OCI-LY1 (cell line): ENCODE measurements at regions not wholly inside any gene's neighbourhood (a gene's known extent, or its start where the extent isn't known, plus 50 kb on each side); places are given as distances from the start of the nearest gene placed in this dataset.
"Not testable (repeated sequence)": the region's sequence is repeated elsewhere in the genome, so short reads cannot be mapped to it uniquely, and the experiment has no call there.

Experiments used
- H2AFZ ChIP-seq: fragments of 200-600 bp; sonication (generic), shearing (Covaris generic); 2 replicates; pipeline ENCODE4 v1.6.0; 2014; ENCODE audit warnings: antibody characterized with exemption, mild to moderate bottlenecking, low read length
- H3F3A ChIP-seq: fragments of 200-600 bp; sonication (generic), shearing (Covaris generic); 2 replicates; pipeline ENCODE4 v1.6.0; 2014; ENCODE audit warnings: mild to moderate bottlenecking, antibody characterized with exemption, low read length, moderate library complexity; ENCODE audit not compliant: insufficient read depth
- H3K27ac ChIP-seq: fragments of 200-600 bp; sonication (generic); 2 replicates; pipeline ENCODE4 v1.5.1; 2014; ENCODE audit warnings: low read length, mixed run types, mild to moderate bottlenecking, low read depth; ENCODE audit not compliant: poor library complexity, severe bottlenecking
- H3K27me3 ChIP-seq: fragments of 200-600 bp; sonication (generic); 2 replicates; pipeline ENCODE4 v1.6.0; 2014; ENCODE audit warnings: antibody characterized with exemption, mild to moderate bottlenecking, low read length, moderate library complexity; ENCODE audit not compliant: insufficient read depth
- H3K36me3 ChIP-seq: fragments of 200-600 bp; sonication (generic); 2 replicates; pipeline ENCODE4 v1.6.1; 2014; ENCODE audit warnings: mild to moderate bottlenecking, antibody characterized with exemption, low read length, moderate library complexity, mixed read lengths; ENCODE audit not compliant: insufficient read depth
- H3K4me1 ChIP-seq: fragments of 200-600 bp; sonication (generic); 2 replicates; pipeline ENCODE4 v1.5.1; 2014; ENCODE audit warnings: mild to moderate bottlenecking, low read length, moderate library complexity; ENCODE audit not compliant: insufficient read depth, severe bottlenecking
- H3K4me2 ChIP-seq: fragments of 200-600 bp; sonication (generic), shearing (Covaris generic); 2 replicates; pipeline ENCODE4 v1.6.1; 2014; ENCODE audit warnings: low read length
- H3K4me3 ChIP-seq: fragments of 200-600 bp; sonication (generic); 2 replicates; pipeline ENCODE4 v1.5.1; 2014; ENCODE audit warnings: low read length, low read depth, mild to moderate bottlenecking, mixed read lengths; ENCODE audit not compliant: poor library complexity, severe bottlenecking
- H3K79me2 ChIP-seq: fragments of 200-600 bp; shearing (Covaris generic); 2 replicates; pipeline ENCODE4 v1.6.1; 2016; ENCODE audit warnings: mixed run types, low read length, mixed read lengths; ENCODE audit not compliant: insufficient read depth
- H3K9ac ChIP-seq: fragments of 200-600 bp; sonication (generic), shearing (Covaris generic); 2 replicates; pipeline ENCODE4 v1.6.1; 2014; ENCODE audit warnings: mild to moderate bottlenecking, low read length, mixed read lengths
- H3K9me2 ChIP-seq: fragments of 200-600 bp; sonication (generic), shearing (Covaris generic); 2 replicates; pipeline ENCODE4 v1.6.1; 2014; ENCODE audit warnings: low read depth, mild to moderate bottlenecking, low read length, mixed read lengths
- H3K9me3 ChIP-seq: fragments of 200-600 bp; shearing (Covaris generic); 2 replicates; pipeline ENCODE4 v1.6.1; 2014; ENCODE audit warnings: low read length, mixed read lengths
- H4K20me1 ChIP-seq: fragments of 200-600 bp; sonication (generic), shearing (Covaris generic); 2 replicates; pipeline ENCODE4 v1.6.0; 2016; ENCODE audit warnings: mild to moderate bottlenecking, low read length; ENCODE audit not compliant: insufficient read depth
- EZH2 ChIP-seq: fragments of 200-600 bp; sonication (generic), shearing (Covaris generic); IDR thresholded peaks from 2 replicates; pipeline ENCODE4 v1.8.0; 2017; ENCODE audit warnings: borderline replicate concordance, mixed run types, mild to moderate bottlenecking, antibody characterized with exemption, low read length, moderate library complexity, mixed read lengths
- TF ChIP-seq, protein P1 (sequence below): fragments of 200-600 bp; sonication (generic), shearing (Covaris generic); IDR thresholded peaks from 2 replicates; pipeline ENCODE4 v1.5.1; 2017; ENCODE audit warnings: mild to moderate bottlenecking, antibody characterized with exemption, low read length, moderate library complexity, mixed read lengths

DNA sequence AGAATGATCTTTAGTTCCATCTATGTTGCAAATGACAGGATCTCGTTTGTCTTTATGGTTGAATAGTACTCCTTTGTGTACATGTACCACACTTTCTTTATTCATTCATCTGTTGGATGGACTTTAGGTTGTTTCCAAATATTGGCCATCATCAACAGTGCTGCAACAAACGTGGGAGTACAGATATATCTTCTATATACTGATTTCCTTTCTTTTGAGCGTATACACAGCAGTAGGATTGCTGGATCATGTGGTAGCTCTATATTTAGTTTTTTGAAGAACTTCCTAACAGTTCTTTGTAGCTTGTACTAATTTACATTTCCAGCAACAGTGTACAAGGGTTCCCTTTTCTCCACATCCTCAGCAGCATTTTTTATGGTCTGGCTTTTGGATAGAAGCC lies 407.5 kb upstream of the ANO5 start:
- no peaks in the 10 kb centered on the region for H3K36me3 ChIP-seq
- no peaks in the 10 kb centered on the region for H3K9me2 ChIP-seq
- no peaks in the 10 kb centered on the region for H3F3A ChIP-seq
- no peak overlapping the region for H3K27ac ChIP-seq
- H3K9ac ChIP-seq, result no peak overlapping the region
- H3K4me3 ChIP-seq, result no peak overlapping the region
- no peaks in the 10 kb centered on the region for H3K79me2 ChIP-seq
- H3K4me2 ChIP-seq, result no peak overlapping the region
- no peaks in the 10 kb centered on the region for H3K27me3 ChIP-seq
- H4K20me1 ChIP-seq, result no peaks in the 10 kb centered on the region
- H3K9me3 ChIP-seq, result no peaks in the 10 kb centered on the region
- TF ChIP-seq, protein P1, sequence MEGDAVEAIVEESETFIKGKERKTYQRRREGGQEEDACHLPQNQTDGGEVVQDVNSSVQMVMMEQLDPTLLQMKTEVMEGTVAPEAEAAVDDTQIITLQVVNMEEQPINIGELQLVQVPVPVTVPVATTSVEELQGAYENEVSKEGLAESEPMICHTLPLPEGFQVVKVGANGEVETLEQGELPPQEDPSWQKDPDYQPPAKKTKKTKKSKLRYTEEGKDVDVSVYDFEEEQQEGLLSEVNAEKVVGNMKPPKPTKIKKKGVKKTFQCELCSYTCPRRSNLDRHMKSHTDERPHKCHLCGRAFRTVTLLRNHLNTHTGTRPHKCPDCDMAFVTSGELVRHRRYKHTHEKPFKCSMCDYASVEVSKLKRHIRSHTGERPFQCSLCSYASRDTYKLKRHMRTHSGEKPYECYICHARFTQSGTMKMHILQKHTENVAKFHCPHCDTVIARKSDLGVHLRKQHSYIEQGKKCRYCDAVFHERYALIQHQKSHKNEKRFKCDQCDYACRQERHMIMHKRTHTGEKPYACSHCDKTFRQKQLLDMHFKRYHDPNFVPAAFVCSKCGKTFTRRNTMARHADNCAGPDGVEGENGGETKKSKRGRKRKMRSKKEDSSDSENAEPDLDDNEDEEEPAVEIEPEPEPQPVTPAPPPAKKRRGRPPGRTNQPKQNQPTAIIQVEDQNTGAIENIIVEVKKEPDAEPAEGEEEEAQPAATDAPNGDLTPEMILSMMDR, result no peak
- TF ChIP-seq EZH2, result no peak
- no peak overlapping the region for H2AFZ ChIP-seq
- H3K4me1 ChIP-seq, result no peaks in the 10 kb centered on the region

DNA sequence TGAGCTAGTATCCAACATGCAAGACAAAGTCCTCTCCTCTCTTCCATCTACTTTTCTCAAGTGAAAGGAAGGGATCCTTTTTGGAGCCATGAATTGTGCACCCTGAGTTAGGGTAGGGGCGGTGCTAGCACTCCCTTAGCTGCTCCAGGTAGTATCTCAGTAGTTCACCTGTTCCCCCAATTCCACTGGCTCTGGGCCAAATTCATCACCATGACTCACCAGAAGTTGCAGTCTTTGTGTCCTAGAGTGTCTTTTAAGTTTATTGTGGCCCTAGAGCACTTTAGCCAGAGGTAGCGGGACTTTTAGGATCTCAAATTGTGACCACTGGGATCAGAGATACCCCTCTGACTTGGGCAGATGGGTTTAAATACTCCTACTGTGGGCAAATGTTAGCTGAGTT lies 398.6 kb upstream of the ANO5 start:
- Histone ChIP-seq H3K9me2 (no peaks in the 10 kb centered on the region), H3F3A (no peaks in the 10 kb centered on the region), H3K9ac (no peak overlapping the region), H3K27ac (no peak overlapping the region), H3K4me2 (no peak overlapping the region), H4K20me1 (no peaks in the 10 kb centered on the region), H3K79me2 (no peaks in the 10 kb centered on the region), H3K36me3 (no peaks in the 10 kb centered on the region), H3K9me3 (no peaks in the 10 kb centered on the region), H3K27me3 (no peaks in the 10 kb centered on the region), H2AFZ (no peak overlapping the region), H3K4me1 (no peaks in the 10 kb centered on the region), H3K4me3 (no peak overlapping the region)
- TF ChIP-seq EZH2, result no peak
- TF ChIP-seq, protein P1, result no peak

DNA sequence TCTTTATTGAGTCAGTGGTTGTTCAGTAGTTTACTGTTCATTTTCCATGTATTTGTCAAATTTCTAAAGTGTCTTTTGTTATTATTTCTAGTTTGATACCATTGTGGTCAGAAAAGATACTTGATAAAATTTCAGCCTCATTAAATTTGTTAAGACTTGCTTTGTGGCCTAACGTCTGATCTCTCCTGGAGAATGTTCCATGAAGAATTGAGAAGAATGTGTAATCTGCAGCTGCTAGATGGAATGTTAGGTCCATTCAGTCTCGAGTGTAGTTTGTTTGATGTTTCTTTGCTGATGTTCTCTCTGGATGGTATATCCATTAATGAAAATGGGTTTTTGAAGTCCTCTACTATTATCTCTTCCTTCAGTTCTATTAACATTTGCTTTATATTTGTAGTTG lies 394.7 kb upstream of the ANO5 start:
- Histone ChIP-seq H4K20me1 (no peaks in the 10 kb centered on the region), H3K79me2 (no peaks in the 10 kb centered on the region), H3K4me3 (no peak overlapping the region), H3K9me2 (no peaks in the 10 kb centered on the region), H3K4me1 (no peaks in the 10 kb centered on the region), H2AFZ (no peak overlapping the region), H3K9me3 (no peaks in the 10 kb centered on the region), H3F3A (no peaks in the 10 kb centered on the region), H3K36me3 (no peaks in the 10 kb centered on the region), H3K9ac (no peak overlapping the region), H3K27me3 (no peaks in the 10 kb centered on the region), H3K27ac (no peak overlapping the region), H3K4me2 (no peak overlapping the region)
- no peak for TF ChIP-seq EZH2

DNA sequence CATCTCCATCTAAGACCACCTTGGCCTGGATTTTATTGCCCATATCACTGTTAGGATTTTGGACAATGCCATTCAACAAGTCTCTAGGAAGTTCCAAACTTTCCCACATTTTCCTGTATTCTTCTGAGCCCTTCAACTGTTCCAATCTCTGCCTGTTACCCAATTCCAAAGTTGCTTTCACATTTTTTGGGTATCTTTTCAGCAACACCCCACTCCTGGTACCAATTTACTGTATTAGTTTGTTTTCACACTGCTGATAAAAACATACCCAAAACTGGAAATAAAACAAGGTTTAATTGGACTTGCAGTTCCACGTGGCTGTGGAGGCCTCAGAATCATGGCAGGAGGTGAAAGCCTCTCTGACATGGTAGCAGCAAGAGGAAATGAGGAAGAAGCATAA lies 388.4 kb upstream of the ANO5 start:
- not testable (repeated sequence) for H3K79me2 ChIP-seq, H3F3A ChIP-seq, H3K9me2 ChIP-seq, H2AFZ ChIP-seq, H3K9me3 ChIP-seq, H3K4me3 ChIP-seq, H3K27me3 ChIP-seq, H4K20me1 ChIP-seq, H3K36me3 ChIP-seq, H3K4me1 ChIP-seq, H3K27ac ChIP-seq, H3K4me2 ChIP-seq, H3K9ac ChIP-seq
